SU-DHL-6 (cell line): ENCODE measurements at regions not wholly inside any gene's neighbourhood (a gene's known extent, or its start where the extent isn't known, plus 50 kb on each side); places are given as distances from the start of the nearest gene placed in this dataset.

Experiments used
- H2AFZ ChIP-seq: fragments of 200-600 bp; sonication (generic); 2 replicates; pipeline ENCODE4 v1.6.1; 2014; ENCODE audit warnings: low read depth, mild to moderate bottlenecking, moderate library complexity, mixed read lengths, antibody characterized with exemption, low read length; ENCODE audit not compliant: severe bottlenecking
- H3F3A ChIP-seq: fragments of 200-600 bp; shearing (Covaris generic); 2 replicates; pipeline ENCODE4 v1.6.0; 2016; ENCODE audit warnings: antibody characterized with exemption, mild to moderate bottlenecking; ENCODE audit not compliant: insufficient read depth
- H3K27ac ChIP-seq: fragments of 200-600 bp; sonication (generic); 2 replicates; pipeline ENCODE4 v1.5.1; 2016; ENCODE audit warnings: low read depth, mild to moderate bottlenecking, low read length, moderate library complexity, mixed read lengths
- H3K27me3 ChIP-seq: fragments of 200-600 bp; sonication (generic), shearing (Covaris generic); 2 replicates; pipeline ENCODE4 v1.6.0; 2014; ENCODE audit warnings: mild to moderate bottlenecking, low read length
- H3K36me3 ChIP-seq: fragments of 200-600 bp; sonication (generic); 2 replicates; pipeline ENCODE4 v1.6.1; 2014; ENCODE audit warnings: mild to moderate bottlenecking, low read length, mixed read lengths
- H3K4me2 ChIP-seq: fragments of 300-600, 200-600 bp; shearing (Covaris generic), sonication (generic); 2 replicates; pipeline ENCODE4 v1.6.0; 2014; ENCODE audit warnings: low read length, low read depth, mild to moderate bottlenecking; ENCODE audit not compliant: poor library complexity, severe bottlenecking
- H3K4me3 ChIP-seq: fragments of 200-600 bp; sonication (generic); 2 replicates; pipeline ENCODE4 v1.5.1; 2014; ENCODE audit warnings: antibody characterized with exemption, low read length, mild to moderate bottlenecking, mixed read lengths; ENCODE audit not compliant: insufficient read depth, poor library complexity, severe bottlenecking
- H3K79me2 ChIP-seq: fragments of 200-600 bp; sonication (generic); 2 replicates; pipeline ENCODE4 v1.6.1; 2014; ENCODE audit warnings: mild to moderate bottlenecking, low read length, moderate library complexity; ENCODE audit not compliant: insufficient read depth
- H3K9ac ChIP-seq: fragments of 200-600 bp; sonication (generic); 2 replicates; pipeline ENCODE4 v1.7.0; 2014; ENCODE audit warnings: mild to moderate bottlenecking, low read length
- H3K9me2 ChIP-seq: fragments of 200-600 bp; sonication (generic); replicated peaks from 2 replicates; pipeline ENCODE4 v1.6.1; 2014; ENCODE audit warnings: low read length; ENCODE audit not compliant: insufficient read depth
- H3K9me3 ChIP-seq: fragments of 200-600 bp; sonication (generic); 2 replicates; pipeline ENCODE4 v1.6.1; 2014; ENCODE audit warnings: low read length, mixed read lengths; ENCODE audit not compliant: insufficient read depth
- H4K20me1 ChIP-seq: fragments of 200-600 bp; sonication (generic); 2 replicates; pipeline ENCODE4 v1.6.1; 2014; ENCODE audit warnings: low read depth, mild to moderate bottlenecking, antibody characterized with exemption, low read length, moderate library complexity, mixed read lengths
- CTCF ChIP-seq: fragments of 200-600 bp; sonication (generic); IDR thresholded peaks from one replicate; pipeline ENCODE4 v1.5.1; 2017; ENCODE audit warnings: antibody characterized with exemption, mild to moderate bottlenecking, low read length, moderate library complexity; ENCODE audit not compliant: insufficient read depth, poor library complexity, severe bottlenecking
- EZH2phosphoT487 ChIP-seq: fragments of 200-600 bp; sonication (generic), shearing (Covaris generic); conservative IDR thresholded peaks from 2 replicates; pipeline ENCODE4 v1.6.1; 2018; ENCODE audit warnings: mild to moderate bottlenecking, antibody characterized with exemption, low read length, moderate library complexity, mixed read lengths

GRCh38 chr4:95651891-95652290 is 103.1 kb upstream of the UNC5C start:
- Histone ChIP-seq H4K20me1 (no peaks in the 10 kb centered on the region), H3K4me3 (no peak overlapping the region), H3K79me2 (no peaks in the 10 kb centered on the region), H3K27me3 (no peaks in the 10 kb centered on the region), H3K9me3 (no peaks in the 10 kb centered on the region), H3F3A (no peaks in the 10 kb centered on the region), H3K36me3 (no peaks in the 10 kb centered on the region), H3K9me2 (no peaks in the 10 kb centered on the region), H2AFZ (no peak overlapping the region), H3K27ac (no peak overlapping the region), H3K9ac (no peak overlapping the region), H3K4me2 (no peak overlapping the region)
- no peak for TF ChIP-seq EZH2phosphoT487
- no peak for TF ChIP-seq CTCF

DNA sequence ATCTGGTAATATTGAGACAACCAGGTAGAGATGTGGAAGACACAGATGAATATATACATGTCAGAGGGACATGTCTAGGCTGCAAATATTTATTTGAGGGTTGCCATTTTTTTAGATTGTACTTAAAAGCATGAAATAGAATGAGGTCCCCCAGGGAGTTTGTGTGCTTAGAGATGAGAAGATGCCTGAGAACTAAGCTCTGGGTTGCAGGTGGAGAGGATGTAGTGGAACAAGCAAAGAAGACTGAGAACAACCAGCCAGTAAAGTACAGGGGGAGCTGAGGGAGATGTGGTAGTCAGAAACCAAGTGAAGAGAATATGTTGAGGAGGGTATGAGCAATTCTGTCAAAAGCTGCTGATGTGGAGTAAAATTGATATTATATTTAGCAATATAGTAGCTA is 95.6 kb upstream of the UNC5C start:
- Histone ChIP-seq H3F3A (no peaks in the 10 kb centered on the region), H3K79me2 (no peaks in the 10 kb centered on the region), H3K9me2 (no peaks in the 10 kb centered on the region)

DNA sequence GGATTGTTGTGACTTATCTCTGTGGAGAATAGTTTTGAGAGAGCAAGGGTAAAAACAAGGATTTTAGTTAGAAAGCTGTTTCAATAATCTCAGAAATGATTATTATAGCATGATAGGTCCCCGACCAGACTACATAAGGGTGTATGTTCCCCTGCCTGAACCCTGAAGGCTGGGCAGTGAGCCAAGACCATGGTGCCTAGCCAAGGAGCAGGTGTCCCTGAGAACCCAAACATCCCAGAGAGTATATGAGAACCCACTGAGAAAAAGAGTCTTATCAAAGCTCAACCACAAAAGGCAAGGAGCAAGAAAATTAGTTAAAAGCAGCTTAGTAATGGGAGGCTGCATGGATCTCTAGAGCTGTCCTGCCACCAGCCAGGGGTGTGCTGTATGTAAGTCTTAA is 94.9 kb upstream of the UNC5C start:
- Histone ChIP-seq H4K20me1 (no peaks in the 10 kb centered on the region), H3K9ac (no peak overlapping the region), H3K27ac (no peak overlapping the region), H3F3A (no peaks in the 10 kb centered on the region), H3K79me2 (no peaks in the 10 kb centered on the region), H3K9me3 (no peaks in the 10 kb centered on the region), H3K36me3 (no peaks in the 10 kb centered on the region), H3K4me3 (no peak overlapping the region), H3K27me3 (no peaks in the 10 kb centered on the region), H3K9me2 (no peaks in the 10 kb centered on the region), H3K4me2 (no peak overlapping the region), H2AFZ (no peak overlapping the region)
- no peak for TF ChIP-seq CTCF
- TF ChIP-seq EZH2phosphoT487, result no peak

More for the DNA sequence above, 95.6 kb upstream of the UNC5C start:
- H3K9ac ChIP-seq, result no peak overlapping the region
- H2AFZ ChIP-seq, result no peak overlapping the region
- H4K20me1 ChIP-seq, result no peaks in the 10 kb centered on the region
- TF ChIP-seq CTCF (no peak), EZH2phosphoT487 (no peak)
- no peak overlapping the region for H3K4me3 ChIP-seq
- H3K4me2 ChIP-seq, result no peak overlapping the region
- no peaks in the 10 kb centered on the region for H3K9me3 ChIP-seq
- no peak overlapping the region for H3K27ac ChIP-seq
- no peaks in the 10 kb centered on the region for H3K36me3 ChIP-seq
- no peaks in the 10 kb centered on the region for H3K27me3 ChIP-seq
